A549 (cell line): ENCODE measurements at regions not wholly inside any gene's neighbourhood (a gene's known extent, or its start where the extent isn't known, plus 50 kb on each side); places are given as distances from the start of the nearest gene placed in this dataset.

Experiments used
- ATOH8 ChIP-seq: fragments of 250-450 bp; sonication (Bioruptor Pico); IDR thresholded peaks from 2 replicates; pipeline ENCODE4 v1.5.0; 2020; ENCODE audit warnings: low read depth, mild to moderate bottlenecking, moderate library complexity
- BCL3 ChIP-seq: fragments of >200 bp; sonication (Bioruptor Twin); formaldehyde crosslinking; IDR thresholded peaks from 3 replicates; pipeline ENCODE4 v1.6.1; 2016
- CHD4 ChIP-seq: fragments of 200-600 bp; sonication (generic); IDR thresholded peaks from 2 replicates; pipeline ENCODE4 v1.6.1; 2016; ENCODE audit warnings: antibody characterized with exemption, mild to moderate bottlenecking, borderline replicate concordance
- CTCF ChIP-seq: fragments of >200 bp; sonication (Bioruptor Twin); formaldehyde crosslinking; IDR thresholded peaks from 3 replicates; pipeline ENCODE4 v1.5.1; 2016
- EP300 ChIP-seq, 2 experiments: fragments of >200 bp; sonication (Bioruptor Twin); formaldehyde crosslinking; IDR thresholded peaks; 2 replicates in 1 of 2; 3 replicates in 1 of 2; pipeline ENCODE4 v1.6.1; 2016 to 2017
- HMGXB4 ChIP-seq: fragments of 250-450 bp; sonication (Bioruptor Pico); IDR thresholded peaks from 2 replicates; pipeline ENCODE4 v1.5.0; 2021; ENCODE audit warnings: mild to moderate bottlenecking, moderate library complexity, borderline replicate concordance
- HOXA7 ChIP-seq: fragments of 250-450 bp; sonication (Bioruptor Pico); IDR thresholded peaks from 2 replicates; pipeline ENCODE4 v1.5.0; 2020; ENCODE audit warnings: mild to moderate bottlenecking, moderate library complexity
- HOXB5 ChIP-seq: fragments of 250-450 bp; sonication (Bioruptor Pico); IDR thresholded peaks from 2 replicates; pipeline ENCODE4 v1.5.0; 2020; ENCODE audit warnings: mild to moderate bottlenecking, moderate library complexity
- JUN ChIP-seq, 2 experiments: fragments of >200 bp; sonication (Bioruptor Twin); formaldehyde crosslinking; IDR thresholded peaks; 2 replicates in 1 of 2; 3 replicates in 1 of 2; pipeline ENCODE4 v1.6.1; 2016 to 2017
- POLR2A ChIP-seq: IDR thresholded peaks from 2 replicates; pipeline ENCODE4 v1.6.1; 2012; ENCODE audit warnings: mild to moderate bottlenecking, low read length
- RCOR1 ChIP-seq: fragments of 150-350 bp; IDR thresholded peaks from 2 replicates; pipeline ENCODE4 v1.6.1; 2014; ENCODE audit warnings: antibody characterized with exemption, low read length, low read depth
- SMC3 ChIP-seq: fragments of >200 bp; sonication (Bioruptor Twin); formaldehyde crosslinking; IDR thresholded peaks from 3 replicates; pipeline ENCODE4 v1.6.1; 2018; ENCODE audit warnings: inconsistent platforms

- TF ChIP-seq CTCF = no peak
- no peak for TF ChIP-seq POLR2A
- TF ChIP-seq BCL3 = no peak
- no peak for TF ChIP-seq HOXA7
- no peak for TF ChIP-seq EP300 (IDR thresholded peaks at IDR 0.05)
- TF ChIP-seq CHD4 = no peak
- no peak for TF ChIP-seq JUN (IDR thresholded peaks at IDR 0.05)
- no peak for TF ChIP-seq ATOH8 (CRISPR knock-in tag)
- no peak for TF ChIP-seq HMGXB4 (CRISPR knock-in tag)
- TF ChIP-seq SMC3 = no peak
- no peak for TF ChIP-seq HOXB5 (CRISPR knock-in tag)
- TF ChIP-seq RCOR1 = no peak
These were observed 115.3 kb upstream of the ESR1 start for GRCh38 chr6:151692216-151692615.
